ENCODE measurements at regions not wholly inside any gene's neighbourhood (a gene's known extent, or its start where the extent isn't known, plus 50 kb on each side); places are given as distances from the start of the nearest gene placed in this dataset.

GRCh38 chr2:81050580-81051095 is 746.1 kb upstream of the LRRTM1 start:
- DNase-seq (ENCODE audit: low spot score) (no peak), ATAC-seq (ENCODE audit: low FRiP score) (no peak)
- TF ChIP-seq, protein P1, sequence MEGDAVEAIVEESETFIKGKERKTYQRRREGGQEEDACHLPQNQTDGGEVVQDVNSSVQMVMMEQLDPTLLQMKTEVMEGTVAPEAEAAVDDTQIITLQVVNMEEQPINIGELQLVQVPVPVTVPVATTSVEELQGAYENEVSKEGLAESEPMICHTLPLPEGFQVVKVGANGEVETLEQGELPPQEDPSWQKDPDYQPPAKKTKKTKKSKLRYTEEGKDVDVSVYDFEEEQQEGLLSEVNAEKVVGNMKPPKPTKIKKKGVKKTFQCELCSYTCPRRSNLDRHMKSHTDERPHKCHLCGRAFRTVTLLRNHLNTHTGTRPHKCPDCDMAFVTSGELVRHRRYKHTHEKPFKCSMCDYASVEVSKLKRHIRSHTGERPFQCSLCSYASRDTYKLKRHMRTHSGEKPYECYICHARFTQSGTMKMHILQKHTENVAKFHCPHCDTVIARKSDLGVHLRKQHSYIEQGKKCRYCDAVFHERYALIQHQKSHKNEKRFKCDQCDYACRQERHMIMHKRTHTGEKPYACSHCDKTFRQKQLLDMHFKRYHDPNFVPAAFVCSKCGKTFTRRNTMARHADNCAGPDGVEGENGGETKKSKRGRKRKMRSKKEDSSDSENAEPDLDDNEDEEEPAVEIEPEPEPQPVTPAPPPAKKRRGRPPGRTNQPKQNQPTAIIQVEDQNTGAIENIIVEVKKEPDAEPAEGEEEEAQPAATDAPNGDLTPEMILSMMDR (IDR thresholded peaks at IDR 0.05), result no peak

DNA sequence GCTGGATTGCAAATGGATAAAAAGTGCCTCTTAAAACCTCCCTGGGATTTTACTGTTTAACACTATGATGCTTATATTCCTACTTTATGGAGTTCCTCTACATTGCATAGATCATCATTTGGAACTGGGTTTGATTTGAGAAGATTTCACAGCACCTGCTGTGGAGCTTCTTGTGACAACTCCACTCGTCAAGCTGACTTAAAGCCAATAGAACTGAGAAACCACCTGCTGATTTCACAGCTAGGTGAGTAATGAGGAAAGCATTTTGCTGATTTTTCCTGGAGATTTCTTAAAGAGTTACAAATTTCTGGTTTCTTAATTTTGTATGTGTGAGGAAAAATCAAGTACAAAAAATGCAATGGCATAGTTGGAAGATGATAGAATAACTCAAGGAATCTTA is 739.1 kb upstream of the LRRTM1 start:
- TF ChIP-seq, protein P1 (IDR thresholded peaks at IDR 0.05), result no peak
- ATAC-seq (ENCODE audit: low FRiP score) (no peak), DNase-seq (ENCODE audit: low spot score) (no peak)

DNA sequence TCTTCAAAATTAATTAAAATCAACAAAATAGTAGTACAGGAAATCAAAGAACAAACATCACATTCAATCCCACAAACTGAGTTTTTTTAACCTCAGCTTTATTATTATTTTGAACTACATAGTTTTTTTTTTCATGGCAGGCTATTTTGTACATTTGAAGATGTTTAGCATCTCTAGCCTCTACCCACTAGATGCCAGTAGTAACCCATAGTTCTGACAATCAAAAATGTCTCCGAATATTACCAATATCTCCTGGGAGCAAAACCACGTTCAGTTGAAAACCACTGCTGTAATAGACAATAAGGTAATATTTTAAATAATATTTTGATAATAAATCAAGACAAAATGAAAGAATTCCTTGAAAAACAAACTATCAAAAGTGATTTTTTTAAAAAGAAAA is 702.6 kb upstream of the LRRTM1 start:
- no peak for ATAC-seq (ENCODE audit: low FRiP score)
- TF ChIP-seq, protein P1 (IDR thresholded peaks at IDR 0.05), result no peak

DNA sequence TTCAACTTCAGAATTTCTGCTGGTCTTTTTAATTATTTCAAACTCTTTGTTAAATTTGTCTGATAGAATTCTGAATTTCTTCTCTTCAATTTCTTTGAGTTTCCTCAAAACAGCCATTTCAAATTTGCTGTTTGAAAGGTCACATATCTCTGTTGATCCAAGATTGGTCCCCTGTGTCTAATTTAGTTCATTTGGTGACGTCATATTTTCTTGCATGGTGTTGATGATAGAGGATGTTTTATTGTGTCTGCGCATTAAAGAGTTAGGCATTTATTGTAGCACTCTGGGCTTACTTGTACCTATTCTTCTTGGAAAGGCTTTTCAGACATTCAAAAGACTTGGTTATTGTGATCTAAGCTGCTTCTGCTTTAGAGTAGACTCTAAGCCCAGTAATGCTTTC is 698.4 kb upstream of the LRRTM1 start:
- DNase-seq (ENCODE audit: low spot score) (no peak), ATAC-seq (ENCODE audit: low FRiP score) (no peak)
- TF ChIP-seq, protein P1 (IDR thresholded peaks at IDR 0.05), result no peak

More for the DNA sequence above, 702.6 kb upstream of the LRRTM1 start:
- DNase-seq (ENCODE audit: low spot score), result no peak

DNA sequence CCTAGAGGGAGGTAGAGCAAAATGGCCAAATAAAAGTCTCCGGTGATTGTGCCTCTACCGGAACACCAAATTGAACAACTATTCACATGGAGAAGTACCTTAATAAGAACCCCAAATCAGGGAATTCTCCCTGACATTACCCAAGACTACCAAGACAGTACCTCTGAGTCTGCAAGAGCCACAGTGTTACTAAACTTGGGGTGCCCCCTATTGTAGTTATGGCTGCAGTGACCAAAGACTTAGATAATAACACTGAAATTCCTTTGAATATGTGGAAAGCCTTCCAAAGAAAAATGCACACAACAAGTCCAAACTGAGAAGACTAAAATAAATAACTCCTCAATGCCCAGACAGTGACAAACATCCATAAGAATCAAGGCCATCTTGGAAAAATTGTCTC is 682.9 kb upstream of the LRRTM1 start:
- ATAC-seq (ENCODE audit: low FRiP score), result no peak

DNA sequence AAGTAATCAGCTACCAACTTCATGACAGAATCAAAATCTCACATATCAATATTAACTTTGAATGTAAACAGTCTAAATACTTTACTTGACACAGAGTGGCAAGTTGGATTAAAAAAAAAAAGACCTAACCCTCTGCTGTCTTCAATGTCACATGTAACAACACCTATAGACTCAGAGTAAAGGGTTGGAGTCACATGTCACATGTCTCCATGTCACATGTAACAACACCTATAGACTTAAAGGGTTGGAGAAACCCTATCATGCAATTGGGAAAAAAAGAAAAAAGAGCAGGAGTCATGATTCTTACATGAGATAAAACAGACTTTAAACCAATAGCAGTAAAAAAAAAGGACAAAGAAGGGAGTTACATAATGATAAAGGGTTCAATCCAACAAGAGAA is 665.3 kb upstream of the LRRTM1 start:
- TF ChIP-seq, protein P1 (IDR thresholded peaks at IDR 0.05), result no peak
- no peak for DNase-seq (ENCODE audit: low spot score)
- ATAC-seq (ENCODE audit: low FRiP score), result no peak

More for the DNA sequence above, 682.9 kb upstream of the LRRTM1 start:
- TF ChIP-seq, protein P1 (IDR thresholded peaks at IDR 0.05), result no peak
- no peak for DNase-seq (ENCODE audit: low spot score)

DNA sequence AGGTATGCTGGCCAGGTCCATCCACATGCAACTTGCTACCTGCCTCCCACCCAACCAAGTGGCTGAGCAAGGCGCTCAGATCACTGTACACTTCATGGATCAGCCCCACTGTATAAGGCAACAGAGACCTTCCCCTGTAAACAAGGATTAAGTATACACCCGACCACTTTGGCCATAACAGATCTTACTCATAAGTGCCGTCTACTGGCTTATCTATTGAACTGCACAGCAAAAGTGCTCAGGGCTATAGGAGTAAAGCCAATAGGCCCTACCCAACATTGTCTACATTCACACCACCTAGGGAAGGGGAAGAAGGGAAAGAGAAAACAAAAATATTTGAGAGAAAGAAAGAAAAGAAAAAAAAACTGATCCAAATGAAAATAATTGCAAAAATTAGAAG is 663.9 kb upstream of the LRRTM1 start:
- ATAC-seq (ENCODE audit: low FRiP score) (no peak), DNase-seq (ENCODE audit: low spot score) (no peak)
- TF ChIP-seq, protein P1 (IDR thresholded peaks at IDR 0.05), result no peak

Measured in omental fat pad (tissue), 3 donors.